Esophagus muscularis mucosa (tissue), 4 donors: ENCODE measurements at regions not wholly inside any gene's neighbourhood (a gene's known extent, or its start where the extent isn't known, plus 50 kb on each side); places are given as distances from the start of the nearest gene placed in this dataset.

Experiments used
- EP300 ChIP-seq: sonication (generic); formaldehyde crosslinking; IDR thresholded peaks from one replicate; pipeline ENCODE4 v1.6.1; 2017; ENCODE audit warnings: antibody characterized with exemption
- POLR2A ChIP-seq: fragments of 450-650 bp; IDR thresholded peaks from one replicate; pipeline ENCODE4 v1.6.1; 2017; ENCODE audit warnings: antibody characterized with exemption, moderate library complexity, mild to moderate bottlenecking, low read depth
- POLR2AphosphoS5 ChIP-seq, 2 donors: sonication (generic); formaldehyde crosslinking; IDR thresholded peaks; one replicate each; pipeline ENCODE4 v1.6.1; 2017; ENCODE audit warnings: antibody characterized with exemption in 2 of 2
- TF ChIP-seq, protein P1 (sequence below), 3 experiments: fragments of 200-600 bp in 2 of 3; fragments of 450-650 bp in 1 of 3; sonication (generic) in 2 of 3; IDR thresholded peaks; one replicate each; pipeline ENCODE4 v1.5.1; 2017 to 2019; ENCODE audit warnings: antibody characterized with exemption in 3 of 3, mild to moderate bottlenecking in 2 of 3, moderate library complexity in 1 of 3

DNA sequence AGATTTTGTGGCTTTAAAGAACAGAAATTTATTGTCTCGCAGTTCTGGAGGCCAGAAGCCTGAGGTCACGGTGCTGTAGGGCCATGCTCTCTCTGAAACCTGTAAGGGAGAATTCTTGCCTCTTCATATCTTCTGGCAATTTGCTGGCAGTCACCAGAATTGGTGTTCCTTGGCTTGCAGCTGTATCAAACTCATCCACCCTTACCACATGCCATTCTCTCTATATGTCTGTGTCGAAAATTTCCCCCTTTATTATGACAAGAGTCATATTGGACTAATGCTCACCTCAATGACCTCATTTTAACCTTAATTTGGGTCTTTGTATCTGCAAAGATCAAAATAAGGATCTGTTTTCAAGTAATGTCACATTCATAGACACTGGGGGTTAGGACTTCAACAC, 266.7 kb downstream of the IL20RB start:
- TF ChIP-seq, protein P1, sequence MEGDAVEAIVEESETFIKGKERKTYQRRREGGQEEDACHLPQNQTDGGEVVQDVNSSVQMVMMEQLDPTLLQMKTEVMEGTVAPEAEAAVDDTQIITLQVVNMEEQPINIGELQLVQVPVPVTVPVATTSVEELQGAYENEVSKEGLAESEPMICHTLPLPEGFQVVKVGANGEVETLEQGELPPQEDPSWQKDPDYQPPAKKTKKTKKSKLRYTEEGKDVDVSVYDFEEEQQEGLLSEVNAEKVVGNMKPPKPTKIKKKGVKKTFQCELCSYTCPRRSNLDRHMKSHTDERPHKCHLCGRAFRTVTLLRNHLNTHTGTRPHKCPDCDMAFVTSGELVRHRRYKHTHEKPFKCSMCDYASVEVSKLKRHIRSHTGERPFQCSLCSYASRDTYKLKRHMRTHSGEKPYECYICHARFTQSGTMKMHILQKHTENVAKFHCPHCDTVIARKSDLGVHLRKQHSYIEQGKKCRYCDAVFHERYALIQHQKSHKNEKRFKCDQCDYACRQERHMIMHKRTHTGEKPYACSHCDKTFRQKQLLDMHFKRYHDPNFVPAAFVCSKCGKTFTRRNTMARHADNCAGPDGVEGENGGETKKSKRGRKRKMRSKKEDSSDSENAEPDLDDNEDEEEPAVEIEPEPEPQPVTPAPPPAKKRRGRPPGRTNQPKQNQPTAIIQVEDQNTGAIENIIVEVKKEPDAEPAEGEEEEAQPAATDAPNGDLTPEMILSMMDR (IDR thresholded peaks at IDR 0.05) = no peak
- TF ChIP-seq POLR2AphosphoS5 (IDR thresholded peaks at IDR 0.05) = no peak
- no peak for TF ChIP-seq EP300
- no peak for TF ChIP-seq POLR2A
